ENCODE measurements at regions not wholly inside any gene's neighbourhood (a gene's known extent, or its start where the extent isn't known, plus 50 kb on each side); places are given as distances from the start of the nearest gene placed in this dataset.
A peak's percentile ranks its signal among the peaks of the same experiment; 100 is the strongest.

DNA sequence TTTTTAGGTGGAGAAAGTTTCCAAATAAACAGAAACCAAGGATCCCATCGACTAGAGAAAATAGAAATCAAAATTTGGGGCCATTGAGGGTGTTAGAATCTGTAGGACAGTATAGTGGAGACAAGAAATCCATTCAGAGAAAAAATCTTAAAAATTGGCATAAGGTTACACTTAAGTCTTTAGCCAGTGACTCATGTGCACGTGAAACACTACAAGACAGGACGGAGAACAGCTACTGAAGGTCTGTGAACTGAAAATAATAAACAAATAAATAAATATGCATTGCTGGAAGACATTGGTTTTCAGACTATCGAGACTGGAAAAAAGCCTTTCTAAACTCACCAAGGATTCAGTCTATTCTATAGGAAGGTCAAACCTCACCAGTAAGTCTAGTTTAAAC lies 1955.5 kb downstream of the MAT2B start:
- no peak for TF ChIP-seq POLR2A (IDR thresholded peaks at IDR 0.05; ENCODE audit: extremely low read depth, insufficient read length)
- TF ChIP-seq MYC (IDR thresholded peaks at IDR 0.05; ENCODE audit: low read depth, low read length), result no peak
- TF ChIP-seq, protein P1, sequence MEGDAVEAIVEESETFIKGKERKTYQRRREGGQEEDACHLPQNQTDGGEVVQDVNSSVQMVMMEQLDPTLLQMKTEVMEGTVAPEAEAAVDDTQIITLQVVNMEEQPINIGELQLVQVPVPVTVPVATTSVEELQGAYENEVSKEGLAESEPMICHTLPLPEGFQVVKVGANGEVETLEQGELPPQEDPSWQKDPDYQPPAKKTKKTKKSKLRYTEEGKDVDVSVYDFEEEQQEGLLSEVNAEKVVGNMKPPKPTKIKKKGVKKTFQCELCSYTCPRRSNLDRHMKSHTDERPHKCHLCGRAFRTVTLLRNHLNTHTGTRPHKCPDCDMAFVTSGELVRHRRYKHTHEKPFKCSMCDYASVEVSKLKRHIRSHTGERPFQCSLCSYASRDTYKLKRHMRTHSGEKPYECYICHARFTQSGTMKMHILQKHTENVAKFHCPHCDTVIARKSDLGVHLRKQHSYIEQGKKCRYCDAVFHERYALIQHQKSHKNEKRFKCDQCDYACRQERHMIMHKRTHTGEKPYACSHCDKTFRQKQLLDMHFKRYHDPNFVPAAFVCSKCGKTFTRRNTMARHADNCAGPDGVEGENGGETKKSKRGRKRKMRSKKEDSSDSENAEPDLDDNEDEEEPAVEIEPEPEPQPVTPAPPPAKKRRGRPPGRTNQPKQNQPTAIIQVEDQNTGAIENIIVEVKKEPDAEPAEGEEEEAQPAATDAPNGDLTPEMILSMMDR (IDR thresholded peaks at IDR 0.05; ENCODE audit: low read depth, low read length), result no peak
- TF ChIP-seq, protein P2, sequence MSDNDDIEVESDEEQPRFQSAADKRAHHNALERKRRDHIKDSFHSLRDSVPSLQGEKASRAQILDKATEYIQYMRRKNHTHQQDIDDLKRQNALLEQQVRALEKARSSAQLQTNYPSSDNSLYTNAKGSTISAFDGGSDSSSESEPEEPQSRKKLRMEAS (IDR thresholded peaks at IDR 0.05; ENCODE audit: low read depth, low read length), result no peak
- DNase-seq (ENCODE audit: low read depth), result no peak
- no peak overlapping the region for H3K4me3 ChIP-seq (ENCODE audit: low read depth, low read length)

DNA sequence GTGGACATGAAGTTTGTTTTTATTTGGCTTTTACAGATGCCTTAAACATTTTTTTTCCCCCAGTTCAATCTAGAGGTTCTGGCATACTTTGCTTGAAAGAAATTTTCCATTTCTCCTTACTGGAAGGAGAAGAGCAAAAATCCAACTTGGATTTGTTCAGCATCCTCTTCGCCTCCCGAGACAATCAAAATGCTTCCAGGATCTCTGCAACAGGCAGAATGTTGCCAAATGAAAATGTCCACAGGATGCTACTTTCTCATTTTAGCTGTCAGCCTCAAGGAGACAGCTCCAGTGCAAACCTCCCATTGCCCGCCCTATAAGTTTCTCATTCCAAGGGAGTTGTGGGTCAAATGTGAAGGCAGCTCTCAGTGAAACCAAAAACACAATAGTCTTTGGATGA lies 1972.1 kb downstream of the MAT2B start:
- H3K4me3 ChIP-seq (ENCODE audit: low read depth, low read length), result no peak overlapping the region
- DNase-seq (ENCODE audit: low read depth), result no peak
- TF ChIP-seq, protein P1 (IDR thresholded peaks at IDR 0.05; ENCODE audit: low read depth, low read length), result no peak
- no peak for TF ChIP-seq POLR2A (IDR thresholded peaks at IDR 0.05; ENCODE audit: extremely low read depth, insufficient read length)
- TF ChIP-seq MYC (IDR thresholded peaks at IDR 0.05; ENCODE audit: low read depth, low read length), result no peak
- TF ChIP-seq, protein P2 (IDR thresholded peaks at IDR 0.05; ENCODE audit: low read depth, low read length), result no peak

DNA sequence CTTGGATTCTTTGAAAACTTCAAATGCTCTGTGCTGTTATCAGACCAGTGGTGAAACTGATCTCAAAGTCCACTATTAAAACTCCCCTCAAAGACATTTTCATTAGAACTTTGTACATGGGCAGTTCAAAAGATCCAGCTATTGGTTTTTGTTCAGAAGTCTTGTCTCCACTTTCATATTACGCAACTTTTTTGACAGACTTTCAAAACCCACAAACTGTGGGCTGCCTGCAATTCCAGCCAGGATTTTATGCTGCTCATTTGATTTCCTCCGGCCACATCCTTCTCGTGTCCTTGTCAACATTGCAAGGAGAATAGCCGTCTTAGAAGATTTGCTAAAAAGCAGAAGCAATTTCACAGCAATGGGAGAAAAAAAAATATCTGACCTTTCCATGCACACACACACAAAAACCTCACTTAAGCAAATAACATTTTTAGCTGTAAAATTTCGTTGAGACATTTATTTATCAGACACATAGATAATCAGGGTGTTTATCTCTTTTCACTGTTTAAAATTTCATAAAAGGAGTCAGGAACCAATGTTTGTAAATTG lies 1990.5 kb downstream of the MAT2B start:
- TF ChIP-seq, protein P1 (IDR thresholded peaks at IDR 0.05; ENCODE audit: low read depth, low read length), result no peak
- no peak for TF ChIP-seq POLR2A (IDR thresholded peaks at IDR 0.05; ENCODE audit: extremely low read depth, insufficient read length)
- TF ChIP-seq, protein P2 (IDR thresholded peaks at IDR 0.05; ENCODE audit: low read depth, low read length), result no peak
- TF ChIP-seq MYC (IDR thresholded peaks at IDR 0.05; ENCODE audit: low read depth, low read length), result no peak
- DNase-seq (ENCODE audit: low read depth), result peak; percentile 33
- H3K4me3 ChIP-seq (ENCODE audit: low read depth, low read length), result no peak overlapping the region

DNA sequence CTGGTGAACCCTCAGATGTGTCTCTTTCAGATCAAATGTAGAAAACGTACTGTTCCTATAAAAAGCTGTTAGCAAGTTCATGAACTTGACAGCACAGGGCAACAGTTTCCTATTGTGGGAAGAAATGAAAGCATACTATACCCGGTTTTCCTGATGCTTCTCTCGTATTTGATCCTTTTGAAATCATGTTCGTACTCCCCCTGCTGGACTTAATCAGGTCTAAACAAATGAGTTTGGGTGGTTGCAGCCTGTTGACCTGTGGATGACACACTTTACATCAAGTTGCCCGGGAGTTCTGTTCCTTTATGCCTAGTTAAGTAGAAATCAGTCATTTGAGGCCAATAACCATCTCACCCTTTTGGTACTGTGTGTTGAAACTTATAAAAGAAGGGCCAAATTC lies 1992.3 kb downstream of the MAT2B start:
- DNase-seq (ENCODE audit: low read depth), result peak; percentile 36
- TF ChIP-seq MYC (IDR thresholded peaks at IDR 0.05; ENCODE audit: low read depth, low read length) (no peak), POLR2A (IDR thresholded peaks at IDR 0.05; ENCODE audit: extremely low read depth, insufficient read length) (no peak)
- TF ChIP-seq, protein P2 (IDR thresholded peaks at IDR 0.05; ENCODE audit: low read depth, low read length), result no peak
- TF ChIP-seq, protein P1 (IDR thresholded peaks at IDR 0.05; ENCODE audit: low read depth, low read length), result no peak
- H3K4me3 ChIP-seq (ENCODE audit: low read depth, low read length), result no peak overlapping the region

DNA sequence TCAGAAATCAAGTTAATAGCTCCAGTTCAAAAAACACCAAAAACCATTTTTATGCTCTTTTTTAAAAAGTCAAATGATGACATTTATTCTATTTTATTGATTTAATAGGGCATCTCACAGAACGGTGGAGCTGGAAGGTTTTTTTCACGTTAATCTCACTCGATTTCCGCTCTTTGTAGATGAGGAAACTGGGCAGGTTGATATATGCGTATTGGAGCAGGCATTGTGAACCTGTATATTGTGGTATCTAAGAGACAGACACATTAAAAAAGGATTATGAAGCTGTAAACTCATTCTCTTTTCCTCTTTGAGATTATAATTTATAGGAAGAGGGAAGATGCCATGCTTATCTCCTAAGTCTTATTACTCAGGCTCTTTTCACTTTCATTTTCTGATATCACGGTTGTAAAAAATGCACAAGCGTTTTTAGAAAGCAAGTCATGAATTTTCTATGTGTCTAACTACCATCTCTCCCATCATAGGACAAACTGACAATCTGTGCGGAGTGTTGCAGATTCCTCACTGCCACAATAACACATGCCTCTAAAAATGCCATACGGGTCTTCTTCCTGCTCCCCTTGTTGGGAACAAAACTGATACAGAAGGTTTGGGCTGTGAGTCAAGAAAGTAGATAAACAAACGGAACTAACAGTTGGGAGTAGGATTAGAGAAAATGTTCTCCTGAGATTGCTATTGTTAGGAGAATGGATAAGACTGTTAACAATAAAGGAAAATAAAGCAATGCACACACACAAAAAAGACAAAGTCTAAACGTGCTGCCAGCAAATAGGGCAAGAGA lies 1997.7 kb downstream of the MAT2B start:
- no peak overlapping the region for H3K4me3 ChIP-seq (ENCODE audit: low read depth, low read length)
- no peak for TF ChIP-seq POLR2A (IDR thresholded peaks at IDR 0.05; ENCODE audit: extremely low read depth, insufficient read length)
- TF ChIP-seq, protein P1 (IDR thresholded peaks at IDR 0.05; ENCODE audit: low read depth, low read length), result no peak
- TF ChIP-seq, protein P2 (IDR thresholded peaks at IDR 0.05; ENCODE audit: low read depth, low read length), result no peak
- no peak for TF ChIP-seq MYC (IDR thresholded peaks at IDR 0.05; ENCODE audit: low read depth, low read length)
- DNase-seq (ENCODE audit: low read depth), result no peak

Data from NB4 (cell line).